ENCODE measurements at regions not wholly inside any gene's neighbourhood (a gene's known extent, or its start where the extent isn't known, plus 50 kb on each side); places are given as distances from the start of the nearest gene placed in this dataset.

GRCh38 chr21:23162198-23162946 is 2164.2 kb downstream of the NCAM2 start:
- no peak for DNase-seq
- Histone ChIP-seq H3K9me3 (no peaks in the 10 kb centered on the region), H3K4me3 (no peak overlapping the region), H3K27me3 (no peaks in the 10 kb centered on the region), H3K4me1 (no peaks in the 10 kb centered on the region), H3K36me3 (no peaks in the 10 kb centered on the region), H3K27ac (no peak overlapping the region)
- intact Hi-C loops (cut with DNase I; ENCODE audit: low total_unique reads), result no loop called here
- TF ChIP-seq CTCF (IDR thresholded peaks at IDR 0.05), result no peak

Data from tibial artery (tissue), 4 donors.